B cell (primary cell): ENCODE measurements at regions not wholly inside any gene's neighbourhood (a gene's known extent, or its start where the extent isn't known, plus 50 kb on each side); places are given as distances from the start of the nearest gene placed in this dataset.

ENCODE experiments used
- ATAC-seq: fragments of 200-7000 bp; cut with Tn5 transposase; one replicate; pipeline ENCODE4 v1.10.0; 2021; ENCODE audit warnings: low read depth, mild to moderate bottlenecking, moderate number of reproducible peaks, moderate library complexity
- CTCF ChIA-PET: fragments of 350-600 bp; sonication (Branson Sonifier 250); formaldehyde crosslinking; loops from one replicate; lab custom pipeline; 2021; ENCODE audit warnings: antibody characterized with exemption, inconsistent platforms; lab: Charles Lee
- POLR2A ChIA-PET: fragments of 350-600 bp; sonication (Branson Sonifier 250); formaldehyde crosslinking; loops from one replicate; lab custom pipeline; 2021; ENCODE audit warnings: antibody characterized with exemption; lab: Charles Lee
- DNase-seq: peaks from one replicate; pipeline ENCODE4 v3.0.0; 2013
- H2AFZ ChIP-seq: 2 replicates; pipeline ENCODE4 v1.6.1; 2012; ENCODE audit warnings: mild to moderate bottlenecking, low read depth, low read length; ENCODE audit not compliant: insufficient read depth, poor library complexity, severe bottlenecking
- H3K27ac ChIP-seq, 2 donors: 1 replicate in 1 of 2; 2 replicates in 1 of 2; pipeline ENCODE4 v1.5.1; 2012 to 2013; ENCODE audit warnings: low read length in 2 of 2, mild to moderate bottlenecking in 2 of 2, moderate library complexity in 1 of 2
- H3K27me3 ChIP-seq, 4 experiments: fragments of 200-600 bp in 1 of 4; sonication (generic) in 1 of 4; replicated peaks in 1 of 4; 1 replicate in 2 of 4; 2 replicates in 2 of 4; pipeline versions ENCODE4 v1.6.1 to v1.7.0; 2013 to 2016; ENCODE audit warnings: low read length in 3 of 4, mild to moderate bottlenecking in 2 of 4, mixed read lengths in 1 of 4, moderate library complexity in 1 of 4; ENCODE audit not compliant: insufficient read depth in 4 of 4, control insufficient read depth in 3 of 4; ENCODE audit errors: control extremely low read depth in 1 of 4
- H3K36me3 ChIP-seq, 2 experiments: replicated peaks in 1 of 2; 1 replicate in 1 of 2; 2 replicates in 1 of 2; pipeline versions ENCODE4 v1.6.1 to v1.7.1; 2013; ENCODE audit warnings: low read length in 1 of 2; ENCODE audit not compliant: insufficient read depth in 2 of 2, control insufficient read depth in 1 of 2; ENCODE audit errors: control extremely low read depth in 1 of 2, extremely low read depth in 1 of 2
- H3K4me1 ChIP-seq, 2 donors: fragments of 200-600 bp in 1 of 2; sonication (generic) in 1 of 2; 1 replicate in 1 of 2; 2 replicates in 1 of 2; pipeline versions ENCODE4 v1.5.1 to v1.6.1; 2013 to 2017; ENCODE audit warnings: low read length in 2 of 2; ENCODE audit not compliant: control insufficient read depth in 2 of 2, insufficient read depth in 2 of 2
- H3K4me2 ChIP-seq: replicated peaks from 2 replicates; pipeline ENCODE3; 2012; ENCODE audit warnings: mild to moderate bottlenecking, low read depth, low read length; ENCODE audit not compliant: poor library complexity, severe bottlenecking
- H3K4me3 ChIP-seq, 5 experiments: fragments of 200-600 bp in 1 of 5; sonication (generic) in 1 of 5; 1 replicate in 3 of 5; 2 replicates in 2 of 5; pipeline versions ENCODE4 v1.5.1 to v1.7.0; 2011 to 2016; ENCODE audit warnings: low read length in 4 of 5, mild to moderate bottlenecking in 4 of 5, low read depth in 2 of 5, control low read depth in 1 of 5, moderate library complexity in 1 of 5; ENCODE audit not compliant: insufficient read depth in 1 of 5; ENCODE audit errors: control extremely low read depth in 1 of 5, extremely low read depth in 1 of 5
- H3K79me2 ChIP-seq: fragments of 200-600 bp; sonication (generic); one replicate; pipeline ENCODE4 v1.6.0; 2016; ENCODE audit warnings: low read length; ENCODE audit not compliant: control insufficient read depth, insufficient read depth
- H3K9ac ChIP-seq: fragments of 200-600 bp; sonication (generic); 2 replicates; pipeline ENCODE4 v1.6.1; 2017; ENCODE audit warnings: mild to moderate bottlenecking, low read length, moderate library complexity
- H3K9me3 ChIP-seq, 3 donors: one replicate each; pipeline versions ENCODE4 v1.6.1 to v1.7.1; 2013; ENCODE audit warnings: low read length in 2 of 3; ENCODE audit not compliant: control insufficient read depth in 2 of 3, insufficient read depth in 1 of 3; ENCODE audit errors: control extremely low read depth in 1 of 3
- H4K20me1 ChIP-seq: 2 replicates; pipeline ENCODE4 v1.6.0; 2012; ENCODE audit warnings: mild to moderate bottlenecking, low read length; ENCODE audit not compliant: insufficient read depth, control insufficient read depth, poor library complexity, severe bottlenecking
- H3K27ac Mint-ChIP-seq: one replicate; pipeline ENCODE4 v1.8.0; 2021; ENCODE audit warnings: mixed read lengths
- H3K27me3 Mint-ChIP-seq: one replicate; pipeline ENCODE4 v1.8.0; 2021; ENCODE audit warnings: mixed read lengths
- H3K4me1 Mint-ChIP-seq: one replicate; pipeline ENCODE4 v1.8.0; 2021; ENCODE audit warnings: mixed read lengths
- H3K4me3 Mint-ChIP-seq: one replicate; pipeline ENCODE4 v1.8.0; 2021; ENCODE audit warnings: mixed read lengths
- H3K9me3 Mint-ChIP-seq: one replicate; pipeline ENCODE4 v1.8.0; 2022; ENCODE audit warnings: mixed read lengths; ENCODE audit not compliant: insufficient read depth
- EZH2 ChIP-seq: IDR thresholded peaks from 2 replicates; pipeline ENCODE4 v1.6.1; 2012; ENCODE audit warnings: borderline replicate concordance, low read depth, mild to moderate bottlenecking, moderate library complexity, low read length; ENCODE audit not compliant: insufficient read depth, poor library complexity, severe bottlenecking
- WGBS: methylation state at CpG from one replicate; pipeline ENCODE4 v1.1.5; 2013; ENCODE audit warnings: missing lambda C conversion rate; ENCODE audit not compliant: insufficient coverage; 5-methylcytosine and 5-hydroxymethylcytosine counted together
- intact Hi-C: fragments of 100-400 bp; cut with micrococcal nuclease; formaldehyde crosslinking; loops from one replicate; pipeline ENCODE4 v1.10.0; 2022
- TF ChIP-seq, protein P1 (sequence below): fragments of 200-600 bp; IDR thresholded peaks from one replicate; pipeline ENCODE4 v1.8.0; 2022; ENCODE audit warnings: antibody characterized with exemption, mild to moderate bottlenecking

DNA sequence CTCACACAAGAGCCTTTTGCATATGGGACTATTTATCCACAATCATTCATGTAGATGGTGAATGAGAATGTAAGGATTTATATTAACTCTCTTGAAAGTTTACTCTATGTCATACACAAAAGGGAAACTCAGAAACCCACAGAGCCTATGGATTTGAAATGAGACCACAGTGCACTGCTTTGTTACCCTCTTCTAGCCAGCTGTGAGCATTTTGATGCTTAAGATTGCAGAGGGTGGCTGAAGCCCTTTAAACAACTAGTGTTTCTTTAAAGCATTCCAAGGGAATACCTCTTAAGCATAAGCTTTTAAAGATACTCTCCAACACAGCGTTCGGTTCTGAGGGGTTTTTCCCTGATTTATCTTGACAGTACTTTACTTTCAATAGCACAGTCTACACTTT lies 113.9 kb downstream of the NKX6-1 start:
- ChIA-PET CTCF (no interaction called here), POLR2A (no interaction called here)
- no peak overlapping the region for H2AFZ ChIP-seq
- H3K4me3 ChIP-seq: no peak overlapping the region
- H3K36me3 ChIP-seq: no peaks in the 10 kb centered on the region
- peaks cover 0 to 1% (median 0%) of the 10 kb centered on the region in 3 donors for H3K9me3 ChIP-seq
- peaks cover 0 to 3% (median 0%) of the 10 kb centered on the region in 4 experiments for H3K27me3 ChIP-seq
- TF ChIP-seq, protein P1, sequence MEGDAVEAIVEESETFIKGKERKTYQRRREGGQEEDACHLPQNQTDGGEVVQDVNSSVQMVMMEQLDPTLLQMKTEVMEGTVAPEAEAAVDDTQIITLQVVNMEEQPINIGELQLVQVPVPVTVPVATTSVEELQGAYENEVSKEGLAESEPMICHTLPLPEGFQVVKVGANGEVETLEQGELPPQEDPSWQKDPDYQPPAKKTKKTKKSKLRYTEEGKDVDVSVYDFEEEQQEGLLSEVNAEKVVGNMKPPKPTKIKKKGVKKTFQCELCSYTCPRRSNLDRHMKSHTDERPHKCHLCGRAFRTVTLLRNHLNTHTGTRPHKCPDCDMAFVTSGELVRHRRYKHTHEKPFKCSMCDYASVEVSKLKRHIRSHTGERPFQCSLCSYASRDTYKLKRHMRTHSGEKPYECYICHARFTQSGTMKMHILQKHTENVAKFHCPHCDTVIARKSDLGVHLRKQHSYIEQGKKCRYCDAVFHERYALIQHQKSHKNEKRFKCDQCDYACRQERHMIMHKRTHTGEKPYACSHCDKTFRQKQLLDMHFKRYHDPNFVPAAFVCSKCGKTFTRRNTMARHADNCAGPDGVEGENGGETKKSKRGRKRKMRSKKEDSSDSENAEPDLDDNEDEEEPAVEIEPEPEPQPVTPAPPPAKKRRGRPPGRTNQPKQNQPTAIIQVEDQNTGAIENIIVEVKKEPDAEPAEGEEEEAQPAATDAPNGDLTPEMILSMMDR: no peak
- no peak for TF ChIP-seq EZH2
- H3K79me2 ChIP-seq: no peaks in the 10 kb centered on the region
- no peak overlapping the region for H3K4me2 ChIP-seq
- Mint-ChIP-seq H3K27me3 (peaks cover 18% of the 10 kb centered on the region), H3K9me3 (no peaks in the 10 kb centered on the region), H3K27ac (no peak overlapping the region), H3K4me3 (no peak overlapping the region), H3K4me1 (no peaks in the 10 kb centered on the region)
- H3K9ac ChIP-seq: no peak overlapping the region
- no peak overlapping the region for H3K27ac ChIP-seq
- ATAC-seq (no peak), DNase-seq (no peak)
- H3K4me1 ChIP-seq: no peaks in the 10 kb centered on the region
- intact Hi-C loops: no loop called here
- H4K20me1 ChIP-seq: no peaks in the 10 kb centered on the region
- WGBS: no CpG with 5 or more reads among the region's 2 CpGs

GRCh38 chr4:84384801-84385200 lies 114.3 kb downstream of the NKX6-1 start:
- Histone ChIP-seq H3K27me3 (peaks cover 0 to 3% (median 1%) of the 10 kb centered on the region in 4 experiments), H3K36me3 (no peaks in the 10 kb centered on the region), H3K9me3 (peaks cover 0 to 1% (median 0%) of the 10 kb centered on the region in 3 donors), H3K4me3 (no peak overlapping the region), H3K27ac (no peak overlapping the region), H2AFZ (no peak overlapping the region), H3K79me2 (no peaks in the 10 kb centered on the region), H3K4me1 (no peaks in the 10 kb centered on the region), H4K20me1 (no peaks in the 10 kb centered on the region), H3K9ac (no peak overlapping the region), H3K4me2 (no peak overlapping the region)
- intact Hi-C loops: no loop called here
- ChIA-PET POLR2A (no interaction called here), CTCF (no interaction called here)
- Mint-ChIP-seq H3K9me3 (no peaks in the 10 kb centered on the region), H3K4me3 (no peak overlapping the region), H3K27ac (no peak overlapping the region), H3K4me1 (no peaks in the 10 kb centered on the region), H3K27me3 (peaks cover 20% of the 10 kb centered on the region)
- no CpG with 5 or more reads among the region's 1 CpG for WGBS
- ATAC-seq: no peak
- TF ChIP-seq EZH2: no peak
- TF ChIP-seq, protein P1: no peak
- no peak for DNase-seq
